ENCODE measurements at regions not wholly inside any gene's neighbourhood (a gene's known extent, or its start where the extent isn't known, plus 50 kb on each side); places are given as distances from the start of the nearest gene placed in this dataset.
"Not testable (repeated sequence)": the region's sequence is repeated elsewhere in the genome, so short reads cannot be mapped to it uniquely, and the experiment has no call there.

DNA sequence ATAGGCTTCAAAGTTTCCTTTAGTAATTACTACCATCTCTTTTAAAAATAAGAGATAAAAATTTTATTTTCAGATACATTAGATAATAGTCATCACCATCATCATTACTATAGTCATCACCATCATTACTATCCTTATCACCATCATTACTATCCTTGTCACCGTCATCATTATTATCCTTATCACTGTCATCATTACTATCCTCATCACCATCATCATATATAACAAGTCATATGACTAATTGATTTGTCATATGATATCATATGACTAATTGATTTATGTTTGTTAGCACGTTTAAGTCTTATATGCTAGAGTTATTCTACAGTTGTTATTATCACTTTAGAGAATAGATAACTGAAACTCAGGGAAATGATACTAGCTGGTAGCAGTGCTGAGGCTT is 382.1 kb upstream of the CDH18 start:
- DNase-seq (ENCODE audit: insufficient read length, low spot score) (no peak), FAIRE-seq (no peak)

DNA sequence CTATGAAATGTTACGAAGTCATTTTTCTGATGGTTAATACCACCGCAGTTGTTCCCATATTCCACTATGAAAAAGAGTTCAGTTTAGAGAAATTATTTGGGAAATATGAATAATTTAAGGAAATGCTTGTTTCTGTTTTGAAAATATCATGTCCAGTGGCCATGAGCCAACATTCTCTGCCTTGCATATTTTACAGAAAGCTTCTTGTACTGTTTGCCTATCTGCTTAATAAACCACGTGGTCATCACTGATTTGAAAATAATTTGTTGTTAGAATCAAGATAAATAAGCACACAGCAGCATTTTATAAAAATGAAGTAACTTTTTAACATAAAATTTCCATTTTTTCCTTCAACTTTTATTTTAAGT is 381.5 kb upstream of the CDH18 start:
- no peak for FAIRE-seq

DNA sequence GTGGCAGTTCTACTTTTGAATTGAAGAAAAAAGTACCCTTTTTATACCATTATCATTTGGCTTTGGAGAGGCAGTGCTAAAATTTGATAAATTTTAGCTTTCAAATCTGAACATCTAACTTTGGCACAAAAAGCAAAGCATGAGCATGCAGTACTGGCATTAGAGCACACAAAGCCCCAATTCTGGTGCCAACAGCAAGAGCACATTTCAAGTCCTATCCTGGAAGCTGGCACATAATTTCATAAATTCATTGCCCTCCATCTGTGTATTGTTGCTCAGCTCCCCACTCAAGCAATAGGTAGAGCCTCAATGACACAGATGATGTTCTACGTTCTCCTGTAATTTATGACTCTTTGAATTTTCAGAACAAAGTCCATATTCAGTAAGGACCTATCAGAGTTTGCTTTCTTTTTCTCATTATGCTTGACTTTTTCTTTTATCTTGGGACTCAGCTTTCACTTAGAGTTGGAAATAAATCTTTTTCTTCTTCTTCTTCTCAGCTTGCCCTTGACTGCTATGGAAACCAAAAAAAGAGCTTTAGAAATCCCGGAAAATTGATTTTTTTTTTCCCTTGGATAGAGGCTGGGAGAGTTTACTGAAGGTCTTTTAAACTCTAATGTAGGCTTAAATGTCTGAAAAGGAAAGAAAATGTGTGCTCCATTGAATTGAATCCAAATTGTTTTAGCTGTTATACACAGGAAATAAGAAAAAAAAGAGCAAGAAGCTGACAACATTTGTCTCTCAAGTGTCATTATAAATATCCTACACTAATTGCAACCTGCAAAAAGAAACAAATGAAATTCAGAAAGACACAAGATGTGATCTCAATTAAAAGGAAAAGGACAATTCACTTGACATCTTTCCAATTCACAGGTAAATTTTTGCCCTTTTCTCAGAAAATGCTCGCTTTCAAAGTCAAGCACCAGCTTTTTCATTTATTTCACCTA is 380.8 kb upstream of the CDH18 start:
- no peak for DNase-seq (ENCODE audit: insufficient read length, low spot score)
- no peak for FAIRE-seq

More for the DNA sequence above, 381.5 kb upstream of the CDH18 start:
- DNase-seq (ENCODE audit: insufficient read length, low spot score) = no peak

GRCh38 chr5:20367178-20367577 is 379.2 kb upstream of the CDH18 start:
- FAIRE-seq = no peak
- no peak for DNase-seq (ENCODE audit: insufficient read length, low spot score)

DNA sequence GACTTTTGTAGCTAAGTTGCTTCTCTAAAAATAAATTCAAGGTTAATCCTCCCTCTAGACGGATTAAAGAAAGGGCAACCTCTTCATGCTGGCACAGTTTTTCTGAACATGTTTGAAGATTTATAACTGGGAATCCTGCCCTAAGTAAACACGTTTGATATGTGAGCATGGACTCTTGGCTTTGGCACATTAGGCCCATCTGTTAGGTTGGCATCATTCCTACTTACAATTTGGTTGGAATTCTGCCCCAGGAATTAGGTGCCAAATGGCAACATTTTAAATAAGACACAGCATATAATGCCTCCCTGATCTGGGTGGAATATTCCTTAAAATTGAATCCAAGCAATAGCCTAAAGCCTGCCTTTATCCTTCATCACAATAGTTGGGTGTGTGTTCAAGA is 372.3 kb upstream of the CDH18 start:
- FAIRE-seq (no peak), DNase-seq (ENCODE audit: insufficient read length, low spot score) (no peak)

GRCh38 chr5:20359377-20359776 is 371.4 kb upstream of the CDH18 start:
- no peak for DNase-seq (ENCODE audit: insufficient read length, low spot score)

GRCh38 chr5:20353499-20353898 is 365.5 kb upstream of the CDH18 start:
- DNase-seq (ENCODE audit: insufficient read length, low spot score) (no peak), FAIRE-seq (no peak)

More at GRCh38 chr5:20359377-20359776, 371.4 kb upstream of the CDH18 start:
- no peak for FAIRE-seq

GRCh38 chr5:20351849-20352248 is 363.8 kb upstream of the CDH18 start:
- FAIRE-seq (no peak), DNase-seq (ENCODE audit: insufficient read length, low spot score) (no peak)

GRCh38 chr5:20348321-20348720 is 360.3 kb upstream of the CDH18 start:
- no peak for DNase-seq (ENCODE audit: insufficient read length, low spot score)
- no peak for FAIRE-seq

DNA sequence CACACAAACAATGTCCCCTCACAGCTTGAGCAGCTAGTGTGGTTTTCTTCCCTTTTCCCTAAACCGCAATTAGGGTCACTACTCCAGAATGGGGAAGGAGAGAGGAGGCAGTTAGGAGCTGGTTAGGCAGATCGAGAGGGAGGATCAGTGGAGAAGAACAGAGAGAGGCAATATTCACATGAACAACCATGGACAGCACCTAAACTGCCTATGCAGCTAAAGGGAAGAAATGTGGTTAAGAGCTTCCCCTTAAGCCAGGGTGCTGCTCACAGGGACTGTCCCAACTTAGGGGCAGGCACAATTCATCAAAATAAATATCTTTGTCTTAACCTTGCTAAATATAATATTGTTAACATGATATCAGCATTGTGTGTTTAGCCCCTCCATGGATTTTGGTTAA is 359.3 kb upstream of the CDH18 start:
- FAIRE-seq = no peak

GRCh38 chr5:20340126-20340525 is 352.1 kb upstream of the CDH18 start:
- no peak for FAIRE-seq

More for the DNA sequence above, 359.3 kb upstream of the CDH18 start:
- DNase-seq (ENCODE audit: insufficient read length, low spot score) = no peak

DNA sequence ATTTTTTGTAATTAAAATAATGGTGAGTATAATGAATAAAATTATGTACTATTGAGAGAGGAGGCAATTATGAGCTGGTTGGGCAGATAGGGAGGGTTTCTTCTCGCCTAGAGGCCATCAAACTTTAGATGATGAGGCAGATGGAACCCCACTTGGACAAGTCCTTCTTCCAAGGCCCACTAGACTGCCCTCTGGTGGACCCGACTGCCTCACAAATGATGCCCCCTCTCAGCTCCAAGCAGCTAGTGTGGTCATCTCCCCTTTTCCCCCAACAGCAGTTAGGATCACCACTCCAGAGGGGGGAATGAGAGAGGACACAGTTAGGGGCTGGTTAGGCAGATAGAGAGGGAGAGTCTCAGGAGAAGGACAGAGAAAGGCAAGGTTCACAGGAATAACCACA is 348.0 kb upstream of the CDH18 start:
- DNase-seq (ENCODE audit: insufficient read length, low spot score) (no peak), FAIRE-seq (no peak)

More at GRCh38 chr5:20340126-20340525, 352.1 kb upstream of the CDH18 start:
- no peak for DNase-seq (ENCODE audit: insufficient read length, low spot score)

DNA sequence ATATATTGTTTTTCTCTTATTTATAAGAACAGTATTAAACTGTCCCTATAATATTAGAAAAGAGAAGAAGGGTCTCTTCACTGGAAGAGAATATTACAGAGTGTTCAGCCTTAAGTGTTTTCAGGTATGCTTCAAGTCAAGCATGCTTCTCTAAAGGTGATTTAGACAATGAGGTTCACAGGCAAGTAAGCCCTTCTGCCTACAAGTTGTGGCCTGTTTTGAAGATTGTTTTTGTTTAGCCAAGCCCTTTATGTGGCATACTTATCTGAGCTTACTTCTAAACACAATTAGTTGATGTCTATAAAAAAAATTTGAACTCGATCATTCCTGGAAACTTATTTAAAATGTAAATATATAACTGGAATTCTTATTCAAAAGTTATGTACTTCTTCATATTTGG is 343.8 kb upstream of the CDH18 start:
- DNase-seq (ENCODE audit: insufficient read length, low spot score) (no peak), FAIRE-seq (no peak)

- FAIRE-seq = peak; percentile 9
Measured at GRCh38 chr5:20323323-20323722, 335.3 kb upstream of the CDH18 start.

DNA sequence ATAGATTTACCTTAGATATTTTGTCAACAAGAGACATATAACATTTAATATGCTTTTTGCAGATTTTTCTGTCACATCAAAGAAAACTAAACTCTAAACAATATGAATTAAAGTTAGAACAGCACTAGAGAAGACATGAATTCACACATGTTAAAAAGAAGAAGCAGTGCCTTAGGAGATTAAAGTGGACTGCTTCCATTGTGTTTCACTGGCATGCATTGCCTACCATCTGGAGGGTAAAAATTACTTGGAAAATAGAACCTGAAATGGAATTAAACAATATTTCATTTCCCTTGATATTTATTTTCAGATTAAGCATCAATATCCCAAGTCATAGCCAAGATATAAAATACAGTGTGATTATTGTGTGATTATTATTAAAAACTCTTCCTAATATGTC is 319.4 kb upstream of the CDH18 start:
- DNase-seq (ENCODE audit: insufficient read length, low spot score) (no peak), FAIRE-seq (no peak)

More at GRCh38 chr5:20323323-20323722, 335.3 kb upstream of the CDH18 start:
- no peak for DNase-seq (ENCODE audit: insufficient read length, low spot score)

- no peak for DNase-seq (ENCODE audit: insufficient read length, low spot score)
- FAIRE-seq = no peak
Measured at GRCh38 chr5:20305463-20305862, 317.5 kb upstream of the CDH18 start.

GRCh38 chr5:20304570-20304969 is 316.6 kb upstream of the CDH18 start:
- FAIRE-seq; DNase-seq (ENCODE audit: insufficient read length, low spot score): not testable (repeated sequence)

DNA sequence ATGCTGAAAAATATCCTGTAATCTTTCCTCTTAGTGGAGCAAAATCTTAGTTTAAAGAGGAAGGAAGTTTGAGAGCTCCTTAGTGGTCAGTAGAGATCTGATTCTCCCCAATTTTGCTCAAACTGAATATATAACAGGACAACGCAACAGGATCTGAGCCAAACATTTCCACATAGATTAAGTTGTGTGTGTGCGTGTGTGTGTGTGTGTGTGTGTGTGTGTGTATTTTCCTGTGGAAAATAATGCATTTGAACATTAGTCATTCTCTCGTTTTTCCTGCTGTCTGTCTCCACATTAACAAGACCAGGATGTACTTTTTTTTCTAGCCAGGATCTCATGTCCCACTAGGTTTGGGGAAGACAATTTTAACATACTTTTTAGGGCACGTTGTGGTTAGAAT is 312.1 kb upstream of the CDH18 start:
- DNase-seq (ENCODE audit: insufficient read length, low spot score) (no peak), FAIRE-seq (no peak)

- no peak for FAIRE-seq
- DNase-seq (ENCODE audit: insufficient read length, low spot score) = no peak
Measured at GRCh38 chr5:20294696-20295095, 306.7 kb upstream of the CDH18 start.

GRCh38 chr5:20291766-20292165 is 303.8 kb upstream of the CDH18 start:
- DNase-seq (ENCODE audit: insufficient read length, low spot score) (no peak), FAIRE-seq (no peak)

DNA sequence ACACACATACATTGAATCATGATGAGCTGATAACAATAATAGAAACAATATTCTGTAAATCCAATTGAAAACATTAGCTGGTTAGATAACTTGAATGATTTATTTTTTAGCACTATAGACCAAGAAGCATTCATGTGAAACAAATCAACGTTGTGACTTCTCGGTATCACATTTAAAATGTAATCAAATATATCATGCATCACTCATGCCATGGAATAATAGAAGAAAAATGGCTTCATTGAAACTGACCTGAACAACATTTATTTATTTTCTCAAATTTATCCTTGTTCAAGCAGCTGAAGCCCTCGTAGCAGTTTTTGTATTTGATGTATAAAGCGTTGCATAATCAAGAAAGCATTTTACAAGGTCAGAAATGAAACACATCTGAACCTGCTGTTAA is 299.6 kb upstream of the CDH18 start:
- no peak for FAIRE-seq

GRCh38 chr5:20286512-20286911 is 298.5 kb upstream of the CDH18 start:
- FAIRE-seq (no peak), DNase-seq (ENCODE audit: insufficient read length, low spot score) (peak; percentile 31)

More for the DNA sequence above, 299.6 kb upstream of the CDH18 start:
- DNase-seq (ENCODE audit: insufficient read length, low spot score) = no peak

GRCh38 chr5:20276959-20277263 is 288.9 kb upstream of the CDH18 start:
- no peak for DNase-seq (ENCODE audit: insufficient read length, low spot score)
- no peak for FAIRE-seq

Data from HTR-8/SVneo (cell line).